Inflammatory macrophage (primary cell): ENCODE measurements at regions not wholly inside any gene's neighbourhood (a gene's known extent, or its start where the extent isn't known, plus 50 kb on each side); places are given as distances from the start of the nearest gene placed in this dataset.

Experiments used
- DNase-seq, 2 donors: peaks; one replicate each; pipeline ENCODE4 v3.0.0-alpha.2; 2020 to 2022

DNA sequence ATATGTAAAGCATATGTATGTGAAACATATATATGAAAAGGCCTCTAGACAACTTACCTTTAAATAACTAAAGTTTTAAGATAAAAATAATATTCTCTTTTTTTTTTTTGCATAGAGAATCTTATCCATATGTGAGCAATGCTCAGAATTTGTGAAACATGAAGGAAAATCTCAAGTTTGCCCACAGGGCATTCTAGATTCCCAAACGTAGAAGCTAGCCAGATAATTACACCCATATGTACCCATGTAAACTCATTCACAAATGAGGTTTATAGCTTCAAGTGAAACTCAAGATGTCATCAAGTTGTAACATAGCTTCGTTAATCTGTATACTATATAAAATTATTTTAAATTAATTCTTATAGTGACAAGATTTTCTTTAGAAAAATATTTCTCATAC, 537.3 kb upstream of the NR2F2 start:
- DNase-seq: no peak

DNA sequence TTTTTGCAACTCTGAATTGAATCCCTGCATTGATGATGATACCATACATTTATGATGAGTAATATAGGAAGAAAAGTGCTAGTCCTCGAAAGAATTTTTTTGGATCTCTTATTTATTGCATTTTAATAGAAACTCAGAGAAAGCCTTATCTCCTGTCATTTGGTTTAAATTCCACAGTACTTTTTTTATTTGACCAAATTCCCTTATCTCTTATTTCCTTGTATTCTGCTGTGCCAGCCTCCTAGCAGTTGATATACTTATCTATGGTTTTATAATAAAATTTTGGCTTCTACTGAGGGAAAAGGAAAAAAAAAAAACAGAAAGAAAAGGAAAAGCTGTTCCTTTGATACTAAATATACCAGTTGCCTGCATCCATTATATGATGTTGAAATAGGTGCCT, 535.1 kb upstream of the NR2F2 start:
- no peak for DNase-seq

DNA sequence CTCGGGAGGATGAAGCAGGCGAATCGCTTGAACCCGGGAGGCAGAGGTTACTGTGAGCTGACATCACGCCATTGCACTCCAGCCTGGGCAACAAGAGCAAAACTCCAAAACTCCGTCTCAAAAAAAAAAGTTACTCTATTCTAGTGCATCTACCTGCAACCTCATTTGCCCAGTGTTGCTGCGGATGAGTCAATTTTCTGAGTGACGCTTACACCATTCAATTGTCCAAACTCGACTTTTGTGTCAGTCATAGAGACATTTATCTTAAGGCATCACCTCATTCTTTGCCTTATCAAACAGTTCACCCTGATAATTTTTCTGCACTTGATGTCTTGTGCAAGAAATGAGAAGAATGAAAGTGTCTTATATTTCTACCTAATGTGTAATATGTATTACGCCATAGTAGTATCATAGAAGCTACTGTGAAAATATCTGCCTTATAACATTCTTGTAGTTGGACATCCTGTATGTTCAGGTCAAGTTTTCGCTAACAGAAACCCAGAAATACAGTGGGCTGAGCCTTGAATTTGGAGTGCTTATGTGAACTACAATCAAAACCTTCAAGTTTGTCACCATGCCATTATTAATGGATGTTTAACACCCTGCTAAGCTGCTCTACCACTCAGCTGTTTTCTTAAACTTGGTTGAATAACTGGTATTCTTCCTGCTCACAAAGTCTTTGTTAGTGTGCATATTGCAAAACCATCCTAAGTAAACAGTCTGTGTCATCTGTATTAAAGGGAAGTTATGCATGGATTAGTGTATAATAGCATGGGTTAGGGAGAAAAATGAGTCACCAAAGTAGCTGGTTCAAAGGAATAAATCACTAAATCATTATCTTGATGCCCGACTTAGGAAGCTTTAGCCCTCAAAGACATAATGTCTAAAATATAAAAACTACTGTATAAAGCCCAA, 531.0 kb upstream of the NR2F2 start:
- no peak for DNase-seq

DNA sequence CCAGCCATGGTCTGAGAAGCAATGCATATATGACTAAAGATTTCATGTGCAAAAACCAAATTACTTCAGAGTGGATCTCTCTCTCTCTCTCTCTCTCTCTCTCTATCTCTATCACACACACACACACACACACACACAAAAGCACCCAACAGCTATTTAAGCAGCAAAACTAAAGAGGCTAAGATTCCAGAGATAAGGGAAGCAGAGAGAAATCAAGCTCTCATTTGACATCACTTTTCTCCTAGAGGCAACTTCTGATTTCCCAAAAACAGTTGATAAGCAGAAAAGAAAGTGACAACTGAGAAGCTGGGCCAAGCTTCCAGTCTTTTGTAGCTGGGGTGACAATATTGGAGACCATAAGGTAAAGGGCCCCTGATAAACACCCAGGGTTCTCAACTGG, 526.0 kb upstream of the NR2F2 start:
- no peak for DNase-seq

DNA sequence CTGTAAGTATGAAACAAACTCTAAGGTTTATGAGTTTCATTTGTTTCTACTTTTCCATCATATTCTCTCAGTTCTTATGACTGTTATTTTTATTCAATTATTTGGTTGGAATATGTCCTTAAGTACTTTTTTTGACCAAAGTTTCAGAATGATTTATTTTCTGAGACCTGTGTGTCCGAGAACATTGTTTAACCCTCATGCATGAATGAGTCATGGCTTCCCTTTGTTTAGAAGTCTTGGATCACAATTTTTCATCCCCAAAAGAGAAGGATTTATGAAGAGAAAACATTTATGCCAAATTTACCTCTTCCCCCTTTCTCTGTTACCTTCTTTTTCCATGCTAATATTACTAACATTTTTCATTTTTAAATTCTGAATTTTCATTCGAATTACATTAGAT, 518.0 kb upstream of the NR2F2 start:
- DNase-seq: no peak

DNA sequence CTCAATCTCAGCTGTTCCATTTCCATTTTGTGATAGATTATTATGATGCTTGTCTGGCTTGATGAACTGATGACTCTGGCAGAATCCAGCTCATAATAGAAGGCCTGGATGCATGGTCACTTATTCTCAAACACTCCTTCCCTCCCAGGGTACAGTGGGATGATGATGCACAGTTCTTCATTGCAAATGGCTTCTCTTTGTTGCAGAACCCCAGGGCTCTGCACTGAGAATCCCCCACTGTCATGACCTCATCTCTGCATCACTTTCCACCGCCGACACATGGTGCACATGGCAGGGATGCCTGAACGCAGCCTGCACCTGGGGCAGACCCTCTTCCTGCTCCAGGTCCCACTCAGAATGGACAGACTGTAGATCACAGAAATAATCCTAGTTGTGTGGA, 515.6 kb upstream of the NR2F2 start:
- DNase-seq: no peak

DNA sequence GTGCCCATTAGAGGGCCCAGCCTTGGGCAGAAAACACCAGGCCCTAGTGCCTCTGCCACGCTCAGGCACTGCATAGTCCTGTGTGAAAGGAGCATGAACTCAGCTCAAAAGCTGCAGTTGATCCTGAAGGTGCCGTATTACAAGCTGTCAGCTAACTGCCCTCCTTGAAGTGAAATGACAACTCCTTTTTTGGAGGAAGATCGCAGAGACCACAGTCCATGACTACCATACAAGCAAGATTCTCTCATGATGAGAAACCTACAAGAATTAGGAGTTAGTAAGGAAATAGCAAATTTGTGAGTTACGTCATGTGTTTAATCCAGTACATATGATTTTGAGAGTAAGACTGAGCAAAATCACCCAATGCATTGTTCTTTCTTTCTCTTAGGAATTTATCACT, 513.9 kb upstream of the NR2F2 start:
- no peak for DNase-seq

DNA sequence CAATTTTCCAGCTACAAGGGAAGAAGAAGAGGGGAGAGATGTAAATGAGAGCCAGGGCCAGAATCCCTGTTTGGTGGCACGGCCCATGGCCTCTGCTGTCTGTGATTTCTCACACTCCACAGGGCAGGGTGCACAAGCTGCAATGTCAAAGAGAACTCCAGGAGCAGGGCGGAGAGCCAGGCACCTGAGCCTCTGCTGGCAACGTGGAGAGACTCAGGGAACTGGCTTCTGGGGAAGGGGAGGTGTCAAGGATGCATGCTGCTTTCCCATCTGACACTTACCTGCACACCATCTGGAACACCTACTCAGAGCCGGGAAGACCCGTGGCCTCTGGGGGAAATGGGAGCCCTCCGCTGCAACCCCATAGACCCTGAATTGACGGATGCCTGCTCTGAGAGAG, 507.5 kb upstream of the NR2F2 start:
- DNase-seq: no peak

DNA sequence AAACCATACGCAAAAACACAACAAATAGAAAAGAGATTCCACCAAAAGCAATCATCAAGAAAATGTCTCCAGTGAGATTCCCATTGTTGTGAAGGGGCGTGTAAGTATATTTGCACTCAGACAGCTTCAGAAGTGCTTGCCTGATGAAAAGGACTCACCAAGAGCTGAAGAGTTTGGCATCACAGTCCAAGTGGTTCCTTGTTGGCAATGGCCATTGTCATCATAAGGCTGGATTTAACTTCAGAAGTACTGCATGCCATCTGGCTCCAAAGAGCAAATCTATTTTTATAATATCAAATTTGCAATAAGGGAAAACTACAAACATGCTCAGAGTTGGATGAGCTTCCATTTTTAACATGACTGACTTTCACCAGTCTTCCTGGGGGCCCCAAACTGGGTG, 505.3 kb upstream of the NR2F2 start:
- no peak for DNase-seq

DNA sequence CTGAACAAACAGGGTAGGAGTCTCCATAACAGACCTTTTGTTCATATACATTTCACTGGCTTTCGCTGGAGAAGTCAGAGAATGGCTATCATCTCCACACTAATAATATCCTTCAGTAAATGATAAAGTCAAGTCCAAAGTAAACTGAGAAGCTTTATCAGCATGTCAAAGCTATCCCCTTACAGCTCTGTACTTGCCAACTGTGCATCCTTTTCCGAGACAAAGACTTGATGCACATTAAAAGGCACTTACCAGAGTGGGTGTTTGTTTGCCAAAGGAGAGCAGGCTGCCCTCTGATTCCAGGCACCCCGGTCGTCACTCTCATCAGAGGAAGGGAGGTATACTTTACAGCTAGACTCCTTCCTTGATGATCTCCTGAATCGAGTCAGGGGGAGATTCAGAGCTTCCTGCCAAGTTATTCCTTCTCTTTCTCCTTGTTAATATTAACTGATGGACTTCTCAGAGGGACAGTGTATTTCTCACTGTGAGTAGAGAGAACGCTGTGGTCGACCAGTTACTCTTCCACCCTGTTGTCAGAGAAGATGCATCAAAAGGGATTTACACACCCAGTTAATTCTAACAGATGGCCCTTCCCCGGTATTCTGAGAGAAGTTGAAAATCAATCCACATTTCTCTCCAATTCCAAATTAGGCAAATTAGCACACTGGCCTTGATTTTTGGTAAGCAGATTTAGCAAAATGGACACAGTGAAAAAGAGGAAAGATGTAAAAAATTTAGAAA, 504.7 kb upstream of the NR2F2 start:
- DNase-seq: no peak

DNA sequence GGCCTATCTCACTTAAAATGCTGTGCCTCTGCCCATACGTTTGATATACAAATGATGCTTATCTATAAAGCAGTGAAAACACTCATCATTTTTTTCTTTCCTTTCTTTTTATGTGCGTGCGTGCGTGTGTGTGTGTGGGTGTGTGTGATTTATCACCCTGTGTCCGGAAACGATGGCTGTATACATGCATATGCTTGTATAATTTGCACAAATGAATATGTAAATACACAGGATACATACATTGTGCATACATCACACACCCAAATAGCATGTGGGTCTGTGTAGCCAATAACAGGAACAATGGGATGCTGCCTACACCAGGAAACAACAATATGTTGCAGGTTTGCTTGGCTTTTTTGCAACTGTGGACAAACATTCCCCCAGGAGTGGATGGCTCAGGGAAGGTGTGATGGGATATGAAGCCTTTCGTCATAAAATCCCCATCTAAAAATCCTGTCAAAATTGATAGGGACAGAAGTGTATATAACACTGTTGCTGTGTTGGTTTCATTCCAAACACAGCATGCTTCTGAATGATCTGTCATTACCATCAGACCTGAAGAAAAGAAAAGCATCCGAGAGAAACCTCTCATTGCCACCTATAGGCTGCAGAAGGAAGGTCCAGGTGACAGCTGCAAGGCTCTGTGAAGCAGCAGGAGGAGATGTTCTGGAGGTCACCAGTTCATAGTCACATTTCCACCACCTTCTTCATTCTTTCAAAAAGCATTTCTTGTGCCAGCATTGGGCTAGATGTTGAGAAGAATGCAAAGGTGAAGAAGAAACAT, 503.9 kb upstream of the NR2F2 start:
- no peak for DNase-seq

DNA sequence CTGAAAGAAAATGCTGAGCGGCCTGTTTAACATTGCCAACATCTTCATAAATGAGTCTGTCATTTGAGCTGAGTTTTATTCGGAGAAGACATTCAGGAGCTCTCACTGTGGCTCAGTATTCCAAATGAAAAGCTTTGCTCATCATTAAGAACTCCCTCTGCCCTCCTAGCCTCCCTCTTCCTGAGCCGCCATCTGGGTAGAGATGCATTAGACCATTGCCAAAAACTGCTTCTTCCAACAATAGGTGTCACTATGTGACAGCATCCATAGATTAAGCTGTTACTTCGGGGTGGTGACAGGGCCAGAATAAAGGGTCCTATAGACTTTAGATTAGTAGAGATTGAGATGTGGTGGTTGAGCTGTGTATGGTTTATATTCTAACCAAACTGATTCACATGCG, 501.4 kb upstream of the NR2F2 start:
- DNase-seq: no peak

DNA sequence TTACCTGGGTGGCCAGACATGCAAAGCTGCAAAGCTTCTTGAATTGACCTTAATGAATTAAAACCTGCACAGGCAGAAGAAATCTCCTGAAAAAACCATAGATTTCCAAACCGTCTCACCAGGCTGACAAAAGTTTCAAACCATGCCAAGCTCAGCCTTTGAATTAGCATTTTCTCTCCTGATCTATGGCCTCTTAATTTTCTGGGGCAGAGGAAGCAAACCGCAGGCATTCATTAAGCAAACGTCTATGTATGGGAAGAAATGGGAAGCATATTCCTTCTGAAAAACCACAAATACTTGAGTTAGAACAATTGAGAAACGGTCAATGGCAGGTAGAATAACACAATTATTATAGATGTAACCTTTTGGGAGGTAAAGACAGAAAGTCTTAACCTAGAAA, 500.2 kb upstream of the NR2F2 start:
- no peak for DNase-seq

DNA sequence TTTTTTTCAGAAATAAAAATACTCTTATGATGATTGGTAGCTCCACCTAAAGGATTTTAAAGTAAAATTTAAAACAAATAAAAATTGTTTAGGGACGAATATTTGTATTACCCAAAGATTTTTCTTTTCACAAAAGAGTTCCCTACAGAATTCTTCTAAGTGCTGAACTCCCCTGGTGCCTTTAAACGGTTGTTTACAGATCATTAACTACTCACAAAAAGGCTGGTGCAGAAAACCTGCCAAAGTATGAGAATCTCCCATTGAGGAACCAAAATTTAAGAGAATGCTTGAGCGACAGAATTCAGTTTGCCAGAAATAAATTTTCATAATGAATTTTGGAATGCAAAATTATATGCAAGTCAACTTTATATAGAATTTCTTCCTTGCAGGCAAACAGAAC, 497.8 kb upstream of the NR2F2 start:
- no peak for DNase-seq

DNA sequence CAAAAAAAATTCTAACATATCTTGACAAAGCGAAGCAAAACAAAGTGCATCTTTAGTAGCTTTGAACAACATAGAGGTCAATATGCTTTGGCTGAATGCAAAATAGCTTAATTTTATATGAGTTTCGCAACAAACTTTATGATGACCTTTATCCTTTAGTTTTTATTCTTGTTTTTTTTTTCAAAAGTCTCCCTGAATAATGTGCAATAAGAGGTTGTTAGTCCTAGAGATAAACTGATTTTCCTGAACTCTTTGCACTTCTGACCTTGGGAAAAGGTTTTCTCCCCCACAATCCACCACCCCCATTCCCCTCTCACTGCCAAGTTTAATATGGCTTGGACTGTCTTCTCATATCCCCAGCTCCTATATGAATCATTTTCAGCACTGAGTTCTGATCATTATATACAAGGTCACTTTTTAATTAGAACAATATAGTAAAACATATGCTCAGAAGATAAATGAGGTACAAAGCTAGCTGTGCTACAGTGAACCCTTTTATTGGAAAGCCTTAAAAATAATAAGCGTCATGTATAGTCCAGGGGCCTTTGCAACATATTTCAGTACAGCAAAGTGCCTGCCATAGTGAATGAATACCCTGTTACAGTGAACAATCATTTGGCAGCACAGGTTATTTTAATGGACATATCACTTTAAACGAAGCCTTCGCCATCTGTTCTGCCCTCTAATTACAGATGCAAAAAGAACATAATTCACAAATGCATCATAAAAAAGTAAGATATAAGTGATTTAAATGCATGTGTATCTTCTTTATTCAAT, 496.3 kb upstream of the NR2F2 start:
- DNase-seq: no peak

DNA sequence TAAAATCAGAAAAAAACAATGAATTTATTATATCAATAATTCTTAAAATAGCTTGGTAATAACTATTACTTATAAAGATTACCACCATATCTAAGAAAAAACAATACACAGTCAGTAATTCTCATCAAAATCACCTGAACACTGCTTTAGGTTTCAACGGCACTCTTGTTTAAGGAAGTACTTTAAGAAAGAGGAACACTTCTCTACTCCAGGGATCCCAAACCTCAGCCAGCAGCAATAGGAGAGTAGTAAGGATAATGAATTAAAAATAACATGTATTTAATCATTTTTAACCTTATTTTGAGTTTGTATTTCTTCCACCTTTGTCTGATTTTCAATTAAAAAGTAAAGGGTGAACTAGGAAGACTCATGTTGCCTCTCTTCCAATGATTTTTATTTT, 494.0 kb upstream of the NR2F2 start:
- peak in 1 of 2 donors; percentile 2 for DNase-seq

DNA sequence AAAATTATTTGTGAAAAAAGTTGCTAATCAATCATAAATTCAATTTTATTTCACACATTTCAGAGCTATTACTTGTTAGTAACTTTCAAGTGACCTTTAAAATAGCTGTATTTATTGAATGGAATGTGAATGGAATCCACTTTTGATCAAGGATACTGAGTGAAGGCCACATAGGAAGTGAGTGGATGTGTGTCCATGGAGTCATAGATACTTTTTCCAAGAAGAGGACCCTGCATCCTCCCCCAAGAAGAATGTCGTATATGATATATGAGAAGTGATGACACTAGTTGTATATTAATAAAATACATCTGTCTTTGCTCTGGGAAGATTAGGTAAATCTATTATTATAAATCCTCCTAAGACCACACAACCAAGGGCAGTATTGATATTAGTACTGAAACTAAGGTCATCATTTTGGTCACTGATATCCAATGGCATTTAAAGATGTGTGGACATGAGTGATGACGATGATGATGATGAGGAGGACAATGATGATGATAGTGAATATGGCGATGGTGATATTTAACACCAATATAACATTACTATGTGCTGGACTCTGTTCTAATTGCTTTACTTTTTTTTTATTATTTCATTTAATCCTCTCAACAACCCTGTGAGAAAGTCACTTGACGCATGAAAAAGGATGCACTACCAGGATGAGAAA, 493.0 kb upstream of the NR2F2 start:
- DNase-seq: no peak

DNA sequence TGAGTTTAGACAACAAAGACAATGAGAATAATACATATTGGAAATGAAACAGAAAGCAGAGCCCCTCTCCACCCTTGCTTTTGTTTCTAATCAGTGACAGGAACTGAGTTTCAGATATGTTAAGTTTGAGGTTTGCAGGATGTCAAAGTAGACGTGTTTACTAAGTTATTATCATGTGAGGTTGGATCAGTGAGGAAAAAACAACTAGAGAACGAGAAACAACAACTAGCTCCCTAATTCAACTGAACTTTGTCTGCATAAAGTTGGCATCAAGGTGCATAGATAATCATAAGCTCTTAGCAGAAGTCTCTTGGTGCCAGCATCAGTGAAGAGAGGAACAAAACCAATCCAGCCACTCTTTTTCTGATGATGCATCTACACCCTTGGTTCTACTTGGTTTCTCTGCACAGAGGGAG, 491.1 kb upstream of the NR2F2 start:
- no peak for DNase-seq

DNA sequence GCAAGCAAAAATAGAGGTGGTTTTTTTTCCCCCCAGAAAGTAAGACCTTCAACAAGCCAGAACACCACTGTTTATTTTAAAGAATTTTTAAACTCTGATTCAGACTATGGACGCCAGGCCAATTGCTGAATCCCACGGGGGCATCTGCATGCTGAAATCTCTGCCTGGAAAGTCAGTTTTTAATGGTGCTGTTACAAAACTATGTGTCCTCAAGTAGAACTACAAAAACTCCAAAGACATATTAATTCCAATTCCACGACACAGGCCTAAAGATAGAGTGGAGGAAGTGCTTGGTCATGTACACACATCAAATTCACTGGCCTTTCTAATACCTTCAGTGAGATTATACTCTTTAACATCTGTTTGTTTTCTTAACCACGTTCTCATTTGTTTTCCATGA, 490.5 kb upstream of the NR2F2 start:
- no peak for DNase-seq

DNA sequence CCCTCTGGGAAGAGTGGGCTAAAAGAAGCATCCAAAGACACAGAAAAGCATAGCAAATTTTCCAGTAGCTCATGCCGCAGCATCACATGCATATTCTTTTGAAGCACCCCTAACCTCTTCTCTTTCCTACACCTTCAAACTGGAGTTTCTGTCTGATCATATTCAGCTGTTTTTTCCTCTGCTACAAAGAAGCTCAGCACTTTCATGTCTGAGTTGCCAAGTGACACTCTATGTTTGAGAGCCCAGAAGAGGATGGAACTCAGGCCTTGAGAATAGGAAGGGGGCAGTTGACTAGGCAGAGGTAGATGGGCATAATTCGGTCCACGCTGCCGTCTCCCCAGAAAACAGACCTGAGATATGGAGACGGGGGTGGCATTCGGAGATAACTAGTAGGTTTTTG, 489.6 kb upstream of the NR2F2 start:
- no peak for DNase-seq

DNA sequence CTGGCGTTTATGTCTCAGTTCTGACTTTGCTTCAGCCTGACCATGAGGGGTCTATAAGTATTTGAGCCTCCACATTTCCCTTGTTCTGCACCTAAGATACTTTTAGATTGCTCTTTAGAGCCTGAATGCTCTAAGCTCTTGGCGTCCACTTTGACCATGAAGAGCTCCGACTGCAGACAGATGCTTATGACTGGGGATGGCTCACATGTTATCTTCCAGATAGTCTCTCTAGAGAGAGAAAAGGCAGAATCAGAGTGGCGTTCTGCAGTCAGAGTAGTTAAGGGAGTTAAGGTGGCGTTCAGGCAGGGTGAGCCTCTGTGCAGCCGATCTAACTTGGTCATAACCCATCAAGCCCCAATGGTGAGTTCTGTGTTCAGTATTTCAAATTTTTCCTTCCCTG, 487.9 kb upstream of the NR2F2 start:
- no peak for DNase-seq
